ENCODE measurements at regions not wholly inside any gene's neighbourhood (a gene's known extent, or its start where the extent isn't known, plus 50 kb on each side); places are given as distances from the start of the nearest gene placed in this dataset.

DNA sequence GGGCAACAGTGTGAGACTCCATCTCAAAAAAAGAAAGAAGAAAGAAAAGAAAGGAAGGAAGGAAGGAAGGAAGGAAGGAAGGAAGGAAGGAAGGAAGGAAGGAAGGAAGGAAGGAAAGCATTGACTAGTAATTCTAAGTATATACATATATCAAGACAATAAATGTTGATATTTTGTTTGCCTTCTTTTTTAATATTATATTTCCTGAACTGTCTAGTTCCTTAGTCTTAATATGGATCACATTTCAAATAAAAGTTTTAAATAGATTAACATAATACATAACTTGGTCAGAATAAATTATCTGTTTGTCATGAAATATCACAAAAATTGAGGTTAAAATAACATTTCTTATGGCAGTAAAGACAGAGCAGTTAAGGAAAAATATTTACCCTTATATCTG is 1448.4 kb upstream of the C9orf72 start:
- TF ChIP-seq, protein P1, sequence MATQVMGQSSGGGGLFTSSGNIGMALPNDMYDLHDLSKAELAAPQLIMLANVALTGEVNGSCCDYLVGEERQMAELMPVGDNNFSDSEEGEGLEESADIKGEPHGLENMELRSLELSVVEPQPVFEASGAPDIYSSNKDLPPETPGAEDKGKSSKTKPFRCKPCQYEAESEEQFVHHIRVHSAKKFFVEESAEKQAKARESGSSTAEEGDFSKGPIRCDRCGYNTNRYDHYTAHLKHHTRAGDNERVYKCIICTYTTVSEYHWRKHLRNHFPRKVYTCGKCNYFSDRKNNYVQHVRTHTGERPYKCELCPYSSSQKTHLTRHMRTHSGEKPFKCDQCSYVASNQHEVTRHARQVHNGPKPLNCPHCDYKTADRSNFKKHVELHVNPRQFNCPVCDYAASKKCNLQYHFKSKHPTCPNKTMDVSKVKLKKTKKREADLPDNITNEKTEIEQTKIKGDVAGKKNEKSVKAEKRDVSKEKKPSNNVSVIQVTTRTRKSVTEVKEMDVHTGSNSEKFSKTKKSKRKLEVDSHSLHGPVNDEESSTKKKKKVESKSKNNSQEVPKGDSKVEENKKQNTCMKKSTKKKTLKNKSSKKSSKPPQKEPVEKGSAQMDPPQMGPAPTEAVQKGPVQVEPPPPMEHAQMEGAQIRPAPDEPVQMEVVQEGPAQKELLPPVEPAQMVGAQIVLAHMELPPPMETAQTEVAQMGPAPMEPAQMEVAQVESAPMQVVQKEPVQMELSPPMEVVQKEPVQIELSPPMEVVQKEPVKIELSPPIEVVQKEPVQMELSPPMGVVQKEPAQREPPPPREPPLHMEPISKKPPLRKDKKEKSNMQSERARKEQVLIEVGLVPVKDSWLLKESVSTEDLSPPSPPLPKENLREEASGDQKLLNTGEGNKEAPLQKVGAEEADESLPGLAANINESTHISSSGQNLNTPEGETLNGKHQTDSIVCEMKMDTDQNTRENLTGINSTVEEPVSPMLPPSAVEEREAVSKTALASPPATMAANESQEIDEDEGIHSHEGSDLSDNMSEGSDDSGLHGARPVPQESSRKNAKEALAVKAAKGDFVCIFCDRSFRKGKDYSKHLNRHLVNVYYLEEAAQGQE (IDR thresholded peaks at IDR 0.05; ENCODE audit: insufficient read depth in 1 of 2, low read depth in 2 of 2, low read length in 1 of 2) = no peak
- no peak for TF ChIP-seq POLR2AphosphoS5 (IDR thresholded peaks at IDR 0.05; ENCODE audit: low read depth, low read length)
- TF ChIP-seq TCF7L2 (IDR thresholded peaks at IDR 0.05; ENCODE audit: low read depth, low read length) = no peak
- no peak for TF ChIP-seq SIN3A (IDR thresholded peaks at IDR 0.05; ENCODE audit: borderline replicate concordance, insufficient read depth, low read depth, low read length)
- TF ChIP-seq, protein P2, sequence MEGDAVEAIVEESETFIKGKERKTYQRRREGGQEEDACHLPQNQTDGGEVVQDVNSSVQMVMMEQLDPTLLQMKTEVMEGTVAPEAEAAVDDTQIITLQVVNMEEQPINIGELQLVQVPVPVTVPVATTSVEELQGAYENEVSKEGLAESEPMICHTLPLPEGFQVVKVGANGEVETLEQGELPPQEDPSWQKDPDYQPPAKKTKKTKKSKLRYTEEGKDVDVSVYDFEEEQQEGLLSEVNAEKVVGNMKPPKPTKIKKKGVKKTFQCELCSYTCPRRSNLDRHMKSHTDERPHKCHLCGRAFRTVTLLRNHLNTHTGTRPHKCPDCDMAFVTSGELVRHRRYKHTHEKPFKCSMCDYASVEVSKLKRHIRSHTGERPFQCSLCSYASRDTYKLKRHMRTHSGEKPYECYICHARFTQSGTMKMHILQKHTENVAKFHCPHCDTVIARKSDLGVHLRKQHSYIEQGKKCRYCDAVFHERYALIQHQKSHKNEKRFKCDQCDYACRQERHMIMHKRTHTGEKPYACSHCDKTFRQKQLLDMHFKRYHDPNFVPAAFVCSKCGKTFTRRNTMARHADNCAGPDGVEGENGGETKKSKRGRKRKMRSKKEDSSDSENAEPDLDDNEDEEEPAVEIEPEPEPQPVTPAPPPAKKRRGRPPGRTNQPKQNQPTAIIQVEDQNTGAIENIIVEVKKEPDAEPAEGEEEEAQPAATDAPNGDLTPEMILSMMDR (IDR thresholded peaks at IDR 0.05) = no peak
- intact Hi-C loops (cut with micrococcal nuclease; ENCODE audit: unreplicated experiment) (no loop called here), in situ Hi-C loops (cut with HindIII; ENCODE audit: low pct_unique_long_range_greater_than_20kb, low sequenced_read_pairs) (no loop called here)
- Histone ChIP-seq H3K36me3 (ENCODE audit: control insufficient read depth, insufficient read depth, low read length) (no peaks in the 10 kb centered on the region), H3K4me1 (ENCODE audit: control insufficient read depth, insufficient read depth, low read length) (no peaks in the 10 kb centered on the region), H3K4me3 (ENCODE audit: low read depth in 2 of 2, low read length in 2 of 2) (no peak overlapping the region), H3K27me3 (ENCODE audit: control insufficient read depth, insufficient read depth, low read length) (no peaks in the 10 kb centered on the region), H3K9me3 (ENCODE audit: control insufficient read depth, insufficient read depth, low read depth, low read length) (0 out of 2 replicates have a peak, but pooled peaks cover 2% of the 10 kb centered on the region), H3K27ac (ENCODE audit: low read length) (no peak overlapping the region)
- POLR2A ChIA-PET = no interaction called here
- ATAC-seq (no peak), DNase-seq (ENCODE audit: low read depth, low spot score) (no peak)
- BruUV-seq (replicated peaks) = no TSS peak
- CTCF ChIA-PET = no interaction called here

DNA sequence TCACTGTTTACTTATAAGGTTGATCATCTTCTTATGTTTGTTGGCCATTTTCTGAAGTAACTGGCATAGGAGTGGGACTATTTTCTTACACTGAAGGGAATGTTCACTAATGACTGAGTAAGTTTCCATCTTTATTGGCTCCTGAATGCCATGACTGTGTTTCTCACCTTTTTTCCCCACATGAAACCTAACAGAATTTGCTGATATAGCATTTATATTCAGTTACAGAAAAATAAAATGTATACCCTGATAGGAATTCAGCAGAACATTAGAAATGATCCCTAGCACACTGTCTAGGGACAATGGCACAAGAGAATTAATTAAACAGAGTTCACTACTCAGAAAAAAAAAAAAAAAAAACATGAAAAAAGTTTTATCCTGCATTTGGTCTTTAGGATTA is 1465.1 kb upstream of the C9orf72 start:
- H3K27ac ChIP-seq (ENCODE audit: low read length) = no peak overlapping the region
- no peak overlapping the region for H3K4me3 ChIP-seq (ENCODE audit: low read depth in 2 of 2, low read length in 2 of 2)
- CTCF ChIA-PET = no interaction called here

More for the DNA sequence above, 1465.1 kb upstream of the C9orf72 start:
- intact Hi-C loops (cut with micrococcal nuclease; ENCODE audit: unreplicated experiment) (no loop called here), in situ Hi-C loops (cut with HindIII; ENCODE audit: low pct_unique_long_range_greater_than_20kb, low sequenced_read_pairs) (no loop called here)
- Histone ChIP-seq H3K36me3 (ENCODE audit: control insufficient read depth, insufficient read depth, low read length) (no peaks in the 10 kb centered on the region), H3K4me1 (ENCODE audit: control insufficient read depth, insufficient read depth, low read length) (no peaks in the 10 kb centered on the region), H3K9me3 (ENCODE audit: control insufficient read depth, insufficient read depth, low read depth, low read length) (peaks cover 7% of the 10 kb centered on the region), H3K27me3 (ENCODE audit: control insufficient read depth, insufficient read depth, low read length) (no peaks in the 10 kb centered on the region)
- no peak for ATAC-seq
- POLR2A ChIA-PET = no interaction called here
- no peak for DNase-seq (ENCODE audit: low read depth, low spot score)
- TF ChIP-seq TCF7L2 (IDR thresholded peaks at IDR 0.05; ENCODE audit: low read depth, low read length) (no peak), POLR2AphosphoS5 (IDR thresholded peaks at IDR 0.05; ENCODE audit: low read depth, low read length) (no peak), SIN3A (IDR thresholded peaks at IDR 0.05; ENCODE audit: borderline replicate concordance, insufficient read depth, low read depth, low read length) (no peak)
- TF ChIP-seq, protein P1 (IDR thresholded peaks at IDR 0.05; ENCODE audit: insufficient read depth in 1 of 2, low read depth in 2 of 2, low read length in 1 of 2) = no peak
- TF ChIP-seq, protein P2 (IDR thresholded peaks at IDR 0.05) = no peak
- no TSS peak for BruUV-seq (replicated peaks)
